Adrenal gland (tissue), 5 donors: ENCODE measurements at regions not wholly inside any gene's neighbourhood (a gene's known extent, or its start where the extent isn't known, plus 50 kb on each side); places are given as distances from the start of the nearest gene placed in this dataset.

Source experiments
- CTCF ChIP-seq, 6 experiments: fragments of 450-650 bp in 4 of 6; fragments of 200-600 bp in 2 of 6; sonication (generic) in 1 of 6; IDR thresholded peaks; 1 replicate in 5 of 6; 2 replicates in 1 of 6; pipeline versions ENCODE4 v1.5.1 to v1.8.0; 2016 to 2021; ENCODE audit warnings: antibody characterized with exemption in 6 of 6, mild to moderate bottlenecking in 2 of 6, moderate library complexity in 1 of 6
- POLR2A ChIP-seq, 2 donors: fragments of 450-650 bp; IDR thresholded peaks; one replicate each; pipeline ENCODE4 v1.6.1; 2017; ENCODE audit warnings: antibody characterized with exemption in 2 of 2, mild to moderate bottlenecking in 2 of 2, moderate library complexity in 1 of 2
- donor health status: DM: no; HTN: no; CAD: no.

- no peak for TF ChIP-seq CTCF (IDR thresholded peaks at IDR 0.05)
- TF ChIP-seq POLR2A (IDR thresholded peaks at IDR 0.05) = no peak
These were observed 494.8 kb downstream of the RIT2 start for GRCh38 chr18:42620657-42621056.
